ENCODE measurements at regions not wholly inside any gene's neighbourhood (a gene's known extent, or its start where the extent isn't known, plus 50 kb on each side); places are given as distances from the start of the nearest gene placed in this dataset.

GRCh38 chr12:4217091-4217490 is 56.5 kb upstream of the CCND2 start:
- H4K20me1 ChIP-seq (ENCODE audit: insufficient read depth, low read length), result no peaks in the 10 kb centered on the region
- H3K4me2 ChIP-seq (ENCODE audit: low read length), result no peak overlapping the region
- TF ChIP-seq EZH2phosphoT487 (IDR thresholded peaks at IDR 0.05; ENCODE audit: borderline replicate concordance, low read depth, low read length) (no peak), CTCF (conservative IDR thresholded peaks at IDR 0.05; ENCODE audit: low read length) (no peak)
- no peaks in the 10 kb centered on the region for H3K9me3 ChIP-seq (ENCODE audit: low read length)
- H3K9me2 ChIP-seq (ENCODE audit: insufficient read depth, low read length), result no peaks in the 10 kb centered on the region
- DNase-seq (ENCODE audit: low spot score), result no peak
- POLR2A ChIA-PET, result interaction anchor here (1.7 kb wide), 1 partner anchor 13 kb away, joined by 9 read pairs; no protein-coding TSS in a partner anchor
- H3K4me1 ChIP-seq (ENCODE audit: insufficient read depth, low read length, poor library complexity, severe bottlenecking), result peaks cover 5% of the 10 kb centered on the region
- no peak overlapping the region for H3K4me3 ChIP-seq (ENCODE audit: low read depth, low read length, poor library complexity, severe bottlenecking)
- BruUV-seq (replicated peaks), result no TSS peak
- no peaks in the 10 kb centered on the region for H3K79me2 ChIP-seq (ENCODE audit: insufficient read depth, low read depth, low read length)
- CTCF ChIA-PET (ENCODE audit: unreplicated experiment), result no interaction called here
- intact Hi-C loops (cut with micrococcal nuclease; ENCODE audit: unreplicated experiment), result no loop called here
- H2AFZ ChIP-seq (ENCODE audit: low read length), result no peak overlapping the region
- no peaks in the 10 kb centered on the region for H3K36me3 ChIP-seq (ENCODE audit: insufficient read depth, low read length)
- H3K27ac ChIP-seq (ENCODE audit: low read depth, low read length, poor library complexity, severe bottlenecking), result no peak overlapping the region

GRCh38 chr12:4216187-4216927 is 57.2 kb upstream of the CCND2 start:
- Histone ChIP-seq H3K4me1 (ENCODE audit: insufficient read depth, low read length, poor library complexity, severe bottlenecking) (peaks cover 5% of the 10 kb centered on the region), H3K4me3 (ENCODE audit: low read depth, low read length, poor library complexity, severe bottlenecking) (no peak overlapping the region), H3K4me2 (ENCODE audit: low read length) (no peak overlapping the region), H3K36me3 (ENCODE audit: insufficient read depth, low read length) (no peaks in the 10 kb centered on the region), H2AFZ (ENCODE audit: low read length) (no peak overlapping the region), H3K27ac (ENCODE audit: low read depth, low read length, poor library complexity, severe bottlenecking) (no peak overlapping the region), H3K79me2 (ENCODE audit: insufficient read depth, low read depth, low read length) (no peaks in the 10 kb centered on the region), H4K20me1 (ENCODE audit: insufficient read depth, low read length) (no peaks in the 10 kb centered on the region), H3K9me3 (ENCODE audit: low read length) (no peaks in the 10 kb centered on the region), H3K9me2 (ENCODE audit: insufficient read depth, low read length) (no peaks in the 10 kb centered on the region)
- POLR2A ChIA-PET, result interaction anchor here (0.5 to 1.7 kb wide), 2 partner anchors 12 to 143 kb away, joined by 4 to 9 read pairs; no protein-coding TSS in a partner anchor
- DNase-seq (ENCODE audit: low spot score), result no peak
- no TSS peak for BruUV-seq (replicated peaks)
- CTCF ChIA-PET (ENCODE audit: unreplicated experiment), result no interaction called here
- intact Hi-C loops (cut with micrococcal nuclease; ENCODE audit: unreplicated experiment), result no loop called here
- TF ChIP-seq CTCF (conservative IDR thresholded peaks at IDR 0.05; ENCODE audit: low read length) (no peak), EZH2phosphoT487 (IDR thresholded peaks at IDR 0.05; ENCODE audit: borderline replicate concordance, low read depth, low read length) (no peak)
